ENCODE measurements at regions not wholly inside any gene's neighbourhood (a gene's known extent, or its start where the extent isn't known, plus 50 kb on each side); places are given as distances from the start of the nearest gene placed in this dataset.

GRCh38 chr2:42116195-42117181 lies 52.7 kb upstream of the EML4 start:
- Mint-ChIP-seq H3K4me3 (no peak overlapping the region), H3K4me1 (peaks cover 10 to 14% of the 10 kb centered on the region in 2 experiments), H3K9me3 (peaks cover under 1% of the 10 kb centered on the region in 2 experiments; a peak in 1 of 5 replicates), H3K27me3 (ENCODE audit: low read depth) (no peaks in the 10 kb centered on the region), H3K36me3 (ENCODE audit: insufficient read depth in 1 of 3, low read depth in 3 of 3) (no peaks in the 10 kb centered on the region), H3K27ac (no peak overlapping the region)
- Histone ChIP-seq H4K5ac (ENCODE audit: insufficient read length, low read depth, low read length) (no peak overlapping the region), H3K14ac (ENCODE audit: insufficient read depth, low read length) (no peak overlapping the region), H2BK20ac (ENCODE audit: low read depth, low read length, poor library complexity, severe bottlenecking) (no peak overlapping the region), H4K91ac (ENCODE audit: insufficient read length, low read depth, low read length) (no peak overlapping the region), H2BK15ac (ENCODE audit: low read depth, low read length) (no peak overlapping the region), H3K27me3 (ENCODE audit: insufficient read depth, low read length) (no peaks in the 10 kb centered on the region), H2BK120ac (ENCODE audit: low read depth, low read length, poor library complexity, severe bottlenecking) (no peak overlapping the region), H3K79me1 (ENCODE audit: insufficient read depth, low read depth, low read length, poor library complexity, severe bottlenecking) (no peaks in the 10 kb centered on the region), H2BK5ac (ENCODE audit: insufficient read length, low read length) (no peak overlapping the region), H3K9ac (ENCODE audit: extremely low read depth, insufficient read length, low read length) (no peak overlapping the region), H3K4me1 (ENCODE audit: insufficient read depth, low read length) (no peaks in the 10 kb centered on the region; the same call in 1 of the 2 replicates), H2BK12ac (ENCODE audit: insufficient read length, low read depth, low read length) (no peak overlapping the region), H3K79me2 (ENCODE audit: insufficient read depth, low read length) (no peaks in the 10 kb centered on the region), H4K20me1 (ENCODE audit: control insufficient read depth, insufficient read depth, insufficient read length) (no peaks in the 10 kb centered on the region), H3T11ph (ENCODE audit: low read length) (no peak overlapping the region), H4K8ac (replicated peaks; ENCODE audit: insufficient read length, low read depth, low read length) (no peak overlapping the region), H3K18ac (ENCODE audit: insufficient read length, low read depth, low read length) (no peak overlapping the region), H2AFZ (ENCODE audit: low read length) (no peak overlapping the region), H2AK5ac (ENCODE audit: insufficient read length, low read length) (no peak overlapping the region), H3K9me3 (ENCODE audit: control insufficient read depth, low read depth, low read length) (no peaks in the 10 kb centered on the region), H3K4me2 (ENCODE audit: insufficient read depth, insufficient read length, low read length) (no peak overlapping the region), H3K23me2 (ENCODE audit: insufficient read length, low read depth, low read length, poor library complexity, severe bottlenecking) (no peaks in the 10 kb centered on the region), H3K23ac (ENCODE audit: insufficient read length, low read depth, low read length) (no peak overlapping the region), H3K27ac (ENCODE audit: insufficient read length, low read depth, low read length) (no peak overlapping the region), H3K4ac (ENCODE audit: low read depth, low read length) (no peak overlapping the region), H3K56ac (ENCODE audit: insufficient read length, low read depth, low read length) (no peak overlapping the region)
- no peak for DNase-seq
- WGBS (ENCODE audit: extremely low coverage, insufficient read length, low lambda C conversion rate) = no CpG with 5 or more reads among the region's 5 CpGs
- no peak for TF ChIP-seq CTCF (conservative IDR thresholded peaks at IDR 0.05)

Measured in H9 (cell line).